OCI-LY7 (cell line): ENCODE measurements at regions not wholly inside any gene's neighbourhood (a gene's known extent, or its start where the extent isn't known, plus 50 kb on each side); places are given as distances from the start of the nearest gene placed in this dataset.

Source experiments
- EZH2phosphoT487 ChIP-seq: fragments of 200-600 bp; sonication (generic); IDR thresholded peaks from 2 replicates; pipeline ENCODE4 v1.6.1; 2018; ENCODE audit warnings: low read depth, borderline replicate concordance, mild to moderate bottlenecking, mixed run types, antibody characterized with exemption, low read length, moderate library complexity, mixed read lengths
- TF ChIP-seq, protein P1 (sequence below): fragments of 200-600 bp; sonication (generic); conservative IDR thresholded peaks from 2 replicates; pipeline ENCODE4 v1.5.1; 2014; ENCODE audit warnings: mild to moderate bottlenecking, antibody characterized with exemption, low read length, moderate library complexity, mixed read lengths

DNA sequence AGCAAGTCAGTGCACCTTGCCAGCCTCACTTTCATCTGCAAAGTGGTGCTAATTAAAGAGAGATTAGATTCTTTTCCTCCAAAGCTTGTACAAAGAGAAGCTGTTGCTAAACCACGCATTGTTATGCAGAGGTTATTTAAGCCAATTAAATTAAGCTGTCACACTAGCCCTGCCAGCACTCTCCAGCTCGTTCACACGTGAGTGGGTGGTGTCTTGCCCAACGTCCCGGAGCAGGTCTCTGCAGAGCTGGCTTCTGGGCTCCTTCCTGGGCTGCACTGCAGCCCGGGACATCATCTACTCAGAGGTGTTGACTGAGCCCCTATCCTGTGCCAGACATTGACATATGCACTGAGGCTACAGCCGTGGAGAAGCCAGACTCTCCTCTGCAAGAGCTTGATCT lies 401.6 kb upstream of the SULF2 start:
- TF ChIP-seq, protein P1, sequence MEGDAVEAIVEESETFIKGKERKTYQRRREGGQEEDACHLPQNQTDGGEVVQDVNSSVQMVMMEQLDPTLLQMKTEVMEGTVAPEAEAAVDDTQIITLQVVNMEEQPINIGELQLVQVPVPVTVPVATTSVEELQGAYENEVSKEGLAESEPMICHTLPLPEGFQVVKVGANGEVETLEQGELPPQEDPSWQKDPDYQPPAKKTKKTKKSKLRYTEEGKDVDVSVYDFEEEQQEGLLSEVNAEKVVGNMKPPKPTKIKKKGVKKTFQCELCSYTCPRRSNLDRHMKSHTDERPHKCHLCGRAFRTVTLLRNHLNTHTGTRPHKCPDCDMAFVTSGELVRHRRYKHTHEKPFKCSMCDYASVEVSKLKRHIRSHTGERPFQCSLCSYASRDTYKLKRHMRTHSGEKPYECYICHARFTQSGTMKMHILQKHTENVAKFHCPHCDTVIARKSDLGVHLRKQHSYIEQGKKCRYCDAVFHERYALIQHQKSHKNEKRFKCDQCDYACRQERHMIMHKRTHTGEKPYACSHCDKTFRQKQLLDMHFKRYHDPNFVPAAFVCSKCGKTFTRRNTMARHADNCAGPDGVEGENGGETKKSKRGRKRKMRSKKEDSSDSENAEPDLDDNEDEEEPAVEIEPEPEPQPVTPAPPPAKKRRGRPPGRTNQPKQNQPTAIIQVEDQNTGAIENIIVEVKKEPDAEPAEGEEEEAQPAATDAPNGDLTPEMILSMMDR, result no peak
- no peak for TF ChIP-seq EZH2phosphoT487
